ENCODE measurements at regions not wholly inside any gene's neighbourhood (a gene's known extent, or its start where the extent isn't known, plus 50 kb on each side); places are given as distances from the start of the nearest gene placed in this dataset.

DNA sequence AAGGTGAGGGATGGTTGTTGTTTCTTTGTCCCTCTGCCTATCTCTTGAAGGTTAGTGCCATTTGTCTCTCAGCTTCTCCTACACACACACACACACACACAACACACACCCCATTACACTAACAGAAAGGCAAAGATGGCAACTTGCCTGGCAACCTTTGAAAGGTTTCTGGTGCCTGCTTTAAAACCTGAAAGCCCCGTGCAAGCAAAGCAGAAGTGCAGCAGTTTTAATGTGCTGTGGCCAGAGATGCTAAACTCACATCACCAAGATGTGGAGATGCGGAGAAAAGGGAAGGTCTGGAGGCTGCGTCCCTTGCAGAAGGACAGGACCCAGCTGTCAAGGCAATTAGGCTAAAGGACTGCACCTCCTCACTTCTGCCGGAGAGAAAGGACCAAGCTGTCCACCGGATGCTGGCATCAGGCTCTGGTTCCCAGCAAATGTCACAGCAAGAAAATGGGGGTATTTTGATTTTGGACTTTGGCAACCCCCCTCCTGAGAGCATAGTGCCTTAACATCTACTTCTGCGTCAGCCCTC lies 196.4 kb downstream of the ARL4C start:
- BruUV-seq (replicated peaks), result no TSS peak

DNA sequence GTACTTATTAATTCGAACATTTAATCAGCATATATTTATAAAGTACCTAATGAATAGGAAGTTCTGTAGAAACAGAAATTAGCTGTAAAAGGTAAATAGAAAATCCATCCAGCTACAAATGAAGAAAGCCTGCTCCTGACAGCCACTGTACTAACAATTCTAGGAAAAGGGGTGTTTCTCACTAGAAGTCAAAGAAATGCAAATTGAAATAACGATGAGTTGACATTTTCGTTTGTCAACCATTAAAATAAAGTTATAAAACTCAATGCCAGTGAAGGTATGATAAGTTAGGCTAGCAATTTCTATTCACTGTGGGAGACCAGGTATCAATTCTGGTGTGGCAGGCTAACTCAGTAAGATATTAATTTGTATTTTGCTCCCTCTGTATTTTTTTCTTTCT lies 198.0 kb downstream of the ARL4C start:
- H3K4me3 ChIP-seq (ENCODE audit: low read depth, low read length, poor library complexity, severe bottlenecking), result no peak overlapping the region
- DNase-seq (ENCODE audit: low spot score), result no peak
- TF ChIP-seq, protein P1, sequence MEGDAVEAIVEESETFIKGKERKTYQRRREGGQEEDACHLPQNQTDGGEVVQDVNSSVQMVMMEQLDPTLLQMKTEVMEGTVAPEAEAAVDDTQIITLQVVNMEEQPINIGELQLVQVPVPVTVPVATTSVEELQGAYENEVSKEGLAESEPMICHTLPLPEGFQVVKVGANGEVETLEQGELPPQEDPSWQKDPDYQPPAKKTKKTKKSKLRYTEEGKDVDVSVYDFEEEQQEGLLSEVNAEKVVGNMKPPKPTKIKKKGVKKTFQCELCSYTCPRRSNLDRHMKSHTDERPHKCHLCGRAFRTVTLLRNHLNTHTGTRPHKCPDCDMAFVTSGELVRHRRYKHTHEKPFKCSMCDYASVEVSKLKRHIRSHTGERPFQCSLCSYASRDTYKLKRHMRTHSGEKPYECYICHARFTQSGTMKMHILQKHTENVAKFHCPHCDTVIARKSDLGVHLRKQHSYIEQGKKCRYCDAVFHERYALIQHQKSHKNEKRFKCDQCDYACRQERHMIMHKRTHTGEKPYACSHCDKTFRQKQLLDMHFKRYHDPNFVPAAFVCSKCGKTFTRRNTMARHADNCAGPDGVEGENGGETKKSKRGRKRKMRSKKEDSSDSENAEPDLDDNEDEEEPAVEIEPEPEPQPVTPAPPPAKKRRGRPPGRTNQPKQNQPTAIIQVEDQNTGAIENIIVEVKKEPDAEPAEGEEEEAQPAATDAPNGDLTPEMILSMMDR (conservative IDR thresholded peaks at IDR 0.05; ENCODE audit: low read depth, low read length), result no peak
- no peak for TF ChIP-seq EZH2 (IDR thresholded peaks at IDR 0.05; ENCODE audit: borderline replicate concordance, low read depth, low read length, poor library complexity, severe bottlenecking)
- H3K36me3 ChIP-seq (ENCODE audit: insufficient read depth, low read length, poor library complexity, severe bottlenecking), result no peaks in the 10 kb centered on the region
- no peaks in the 10 kb centered on the region for H3K27me3 ChIP-seq (replicated peaks; ENCODE audit: insufficient read depth, low read depth, low read length, poor library complexity)
- H3K9me3 ChIP-seq (ENCODE audit: low read depth, low read length, poor library complexity, severe bottlenecking), result no peaks in the 10 kb centered on the region
- CTCF ChIA-PET, result no interaction called here
- POLR2A ChIA-PET (ENCODE audit: low non-redundant PET), result no interaction called here
- BruUV-seq (replicated peaks), result no TSS peak
- intact Hi-C loops (cut with micrococcal nuclease; ENCODE audit: unreplicated experiment), result no loop called here
- H3K4me1 ChIP-seq (ENCODE audit: insufficient read depth, low read length, poor library complexity, severe bottlenecking), result no peaks in the 10 kb centered on the region
- no peak overlapping the region for H3K27ac ChIP-seq (ENCODE audit: low read depth, low read length, poor library complexity, severe bottlenecking)

More for the DNA sequence above, 196.4 kb downstream of the ARL4C start:
- no peaks in the 10 kb centered on the region for H3K36me3 ChIP-seq (ENCODE audit: insufficient read depth, low read length, poor library complexity, severe bottlenecking)
- H3K27me3 ChIP-seq (replicated peaks; ENCODE audit: insufficient read depth, low read depth, low read length, poor library complexity), result no peaks in the 10 kb centered on the region
- no peak overlapping the region for H3K27ac ChIP-seq (ENCODE audit: low read depth, low read length, poor library complexity, severe bottlenecking)
- POLR2A ChIA-PET (ENCODE audit: low non-redundant PET), result interaction anchor here (0.6 kb wide), 1 partner anchor 641 kb away, joined by 3 read pairs; no protein-coding TSS in a partner anchor
- no peak for DNase-seq (ENCODE audit: low spot score)
- TF ChIP-seq, protein P1 (conservative IDR thresholded peaks at IDR 0.05; ENCODE audit: low read depth, low read length), result no peak
- no peak for TF ChIP-seq EZH2 (IDR thresholded peaks at IDR 0.05; ENCODE audit: borderline replicate concordance, low read depth, low read length, poor library complexity, severe bottlenecking)
- no peaks in the 10 kb centered on the region for H3K9me3 ChIP-seq (ENCODE audit: low read depth, low read length, poor library complexity, severe bottlenecking)
- no peak overlapping the region for H3K4me3 ChIP-seq (ENCODE audit: low read depth, low read length, poor library complexity, severe bottlenecking)
- no peaks in the 10 kb centered on the region for H3K4me1 ChIP-seq (ENCODE audit: insufficient read depth, low read length, poor library complexity, severe bottlenecking)
- intact Hi-C loops (cut with micrococcal nuclease; ENCODE audit: unreplicated experiment), result no loop called here
- CTCF ChIA-PET, result no interaction called here

DNA sequence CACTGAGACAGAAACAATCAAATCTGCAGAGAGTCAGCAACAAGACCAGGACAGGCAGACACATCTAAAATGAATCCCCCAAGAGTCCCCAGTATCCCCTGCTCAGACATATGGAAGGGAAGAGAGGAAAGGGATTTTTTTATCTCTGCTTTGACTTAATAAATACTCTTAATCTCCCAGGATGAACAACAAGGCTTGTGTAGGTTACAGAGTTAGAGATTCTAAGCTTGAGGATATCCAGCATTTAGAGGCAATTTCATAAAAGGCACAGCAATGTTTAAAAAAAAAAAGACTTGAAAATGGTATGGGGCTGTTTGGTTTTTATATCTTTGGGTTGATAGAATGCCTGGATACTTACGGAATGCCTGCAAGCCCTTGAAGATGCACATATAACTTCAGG lies 199.9 kb downstream of the ARL4C start:
- intact Hi-C loops (cut with micrococcal nuclease; ENCODE audit: unreplicated experiment), result no loop called here
- CTCF ChIA-PET, result no interaction called here
- H3K27ac ChIP-seq (ENCODE audit: low read depth, low read length, poor library complexity, severe bottlenecking), result no peak overlapping the region
- TF ChIP-seq EZH2 (IDR thresholded peaks at IDR 0.05; ENCODE audit: borderline replicate concordance, low read depth, low read length, poor library complexity, severe bottlenecking), result no peak
- TF ChIP-seq, protein P1 (conservative IDR thresholded peaks at IDR 0.05; ENCODE audit: low read depth, low read length), result no peak
- no TSS peak for BruUV-seq (replicated peaks)
- no peaks in the 10 kb centered on the region for H3K36me3 ChIP-seq (ENCODE audit: insufficient read depth, low read length, poor library complexity, severe bottlenecking)
- POLR2A ChIA-PET (ENCODE audit: low non-redundant PET), result no interaction called here
- H3K9me3 ChIP-seq (ENCODE audit: low read depth, low read length, poor library complexity, severe bottlenecking), result no peaks in the 10 kb centered on the region
- DNase-seq (ENCODE audit: low spot score), result no peak
- no peak overlapping the region for H3K4me3 ChIP-seq (ENCODE audit: low read depth, low read length, poor library complexity, severe bottlenecking)
- H3K4me1 ChIP-seq (ENCODE audit: insufficient read depth, low read length, poor library complexity, severe bottlenecking), result no peaks in the 10 kb centered on the region
- no peaks in the 10 kb centered on the region for H3K27me3 ChIP-seq (replicated peaks; ENCODE audit: insufficient read depth, low read depth, low read length, poor library complexity)
